PC-3 (cell line): ENCODE measurements at regions not wholly inside any gene's neighbourhood (a gene's known extent, or its start where the extent isn't known, plus 50 kb on each side); places are given as distances from the start of the nearest gene placed in this dataset.

ENCODE experiments used
- CTCF ChIP-seq: fragments of 300-600 bp; sonication (generic); conservative IDR thresholded peaks from 2 replicates; pipeline ENCODE4 v1.5.1; 2017; ENCODE audit warnings: antibody characterized with exemption, low read depth, mild to moderate bottlenecking, low read length
- EZH2 ChIP-seq: fragments of 300-600 bp; sonication (generic); IDR thresholded peaks from one replicate; pipeline ENCODE4 v1.6.1; 2017; ENCODE audit warnings: antibody characterized with exemption, mild to moderate bottlenecking, low read length; ENCODE audit not compliant: unreplicated experiment

- TF ChIP-seq CTCF (no peak), EZH2 (no peak)
These were observed 1101.0 kb upstream of the PCDH7 start for GRCh38 chr4:29619168-29619567.
